ENCODE measurements at regions not wholly inside any gene's neighbourhood (a gene's known extent, or its start where the extent isn't known, plus 50 kb on each side); places are given as distances from the start of the nearest gene placed in this dataset.

- ChIA-PET CTCF (no interaction called here), POLR2A (no interaction called here)
- H3K4me3 ChIP-seq (ENCODE audit: low read depth, low read length): no peak overlapping the region
- no peak for TF ChIP-seq CTCF (IDR thresholded peaks at IDR 0.05; ENCODE audit: low read depth, low read length)
- no peak for DNase-seq (ENCODE audit: low read depth, low spot score)
- H3K27ac ChIP-seq (ENCODE audit: low read depth, low read length): no peak overlapping the region
- peaks cover 33% of the 10 kb centered on the region for H3K27me3 ChIP-seq (ENCODE audit: control insufficient read depth, insufficient read depth, low read length)
- no peaks in the 10 kb centered on the region; the same call in 1 of the 2 replicates for H3K9me3 ChIP-seq (ENCODE audit: control insufficient read depth, insufficient read depth, low read length)
Measured at GRCh38 chr17:72215928-72216327, 95.1 kb downstream of the SOX9 start.

GRCh38 chr17:72219137-72219823 lies 98.5 kb downstream of the SOX9 start:
- Histone ChIP-seq H3K4me3 (ENCODE audit: low read depth, low read length) (0 out of 2 replicates have a peak overlapping the region, but pooled peaks have one; percentile 22), H3K27me3 (ENCODE audit: control insufficient read depth, insufficient read depth, low read length) (peaks cover 44% of the 10 kb centered on the region), H3K27ac (ENCODE audit: low read depth, low read length) (no peak overlapping the region), H3K9me3 (ENCODE audit: control insufficient read depth, insufficient read depth, low read length) (no peaks in the 10 kb centered on the region; the same call in 1 of the 2 replicates)
- no peak for DNase-seq (ENCODE audit: low read depth, low spot score)
- no peak for TF ChIP-seq CTCF (IDR thresholded peaks at IDR 0.05; ENCODE audit: low read depth, low read length)
- ChIA-PET CTCF (no interaction called here), POLR2A (no interaction called here)

- TF ChIP-seq CTCF (IDR thresholded peaks at IDR 0.05; ENCODE audit: low read depth, low read length): no peak
- Histone ChIP-seq H3K27ac (ENCODE audit: low read depth, low read length) (no peak overlapping the region), H3K27me3 (ENCODE audit: control insufficient read depth, insufficient read depth, low read length) (peaks cover 44% of the 10 kb centered on the region), H3K9me3 (ENCODE audit: control insufficient read depth, insufficient read depth, low read length) (no peaks in the 10 kb centered on the region; the same call in 1 of the 2 replicates), H3K4me3 (ENCODE audit: low read depth, low read length) (no peak overlapping the region)
- POLR2A ChIA-PET: no interaction called here
- DNase-seq (ENCODE audit: low read depth, low spot score): no peak
- CTCF ChIA-PET: no interaction called here
Measured at GRCh38 chr17:72219824-72220493, 99.1 kb downstream of the SOX9 start.

- H3K9me3 ChIP-seq (ENCODE audit: control insufficient read depth, insufficient read depth, low read length): no peaks in the 10 kb centered on the region; the same call in 1 of the 2 replicates
- ChIA-PET CTCF (no interaction called here), POLR2A (no interaction called here)
- no peak overlapping the region for H3K27ac ChIP-seq (ENCODE audit: low read depth, low read length)
- H3K27me3 ChIP-seq (ENCODE audit: control insufficient read depth, insufficient read depth, low read length): peaks cover 37% of the 10 kb centered on the region
- TF ChIP-seq CTCF (IDR thresholded peaks at IDR 0.05; ENCODE audit: low read depth, low read length): no peak
- H3K4me3 ChIP-seq (ENCODE audit: low read depth, low read length): no peak overlapping the region
- no peak for DNase-seq (ENCODE audit: low read depth, low spot score)
Measured at GRCh38 chr17:72222661-72223380, 102.0 kb downstream of the SOX9 start.

- no peak overlapping the region for H3K27ac ChIP-seq (ENCODE audit: low read depth, low read length)
- no peak for DNase-seq (ENCODE audit: low read depth, low spot score)
- TF ChIP-seq CTCF (IDR thresholded peaks at IDR 0.05; ENCODE audit: low read depth, low read length): no peak
- H3K9me3 ChIP-seq (ENCODE audit: control insufficient read depth, insufficient read depth, low read length): no peaks in the 10 kb centered on the region; the same call in 1 of the 2 replicates
- ChIA-PET CTCF (no interaction called here), POLR2A (no interaction called here)
- H3K4me3 ChIP-seq (ENCODE audit: low read depth, low read length): no peak overlapping the region
- H3K27me3 ChIP-seq (ENCODE audit: control insufficient read depth, insufficient read depth, low read length): peaks cover 32% of the 10 kb centered on the region
Measured at GRCh38 chr17:72223866-72224291, 103.1 kb downstream of the SOX9 start.
